SK-N-SH (cell line): ENCODE measurements at regions not wholly inside any gene's neighbourhood (a gene's known extent, or its start where the extent isn't known, plus 50 kb on each side); places are given as distances from the start of the nearest gene placed in this dataset.

ENCODE experiments used
- CTCF ChIA-PET: fragments of 300-600, 350-600 bp; formaldehyde crosslinking; extraction: SDS; loops from one replicate; lab custom pipeline; 2021; lab: Yijun Ruan, JAX
- POLR2A ChIA-PET: fragments of 350-600 bp; sonication (Branson Sonifier 250); formaldehyde crosslinking; extraction: SDS; loops from one replicate; lab custom pipeline; 2020; ENCODE audit warnings: antibody characterized with exemption, inconsistent platforms; lab: Yijun Ruan, JAX
- DNase-seq: peaks from one replicate; pipeline ENCODE4 v3.0.0; 2012
- H2AFZ ChIP-seq: fragments of 200-600 bp; sonication (generic); 2 replicates; pipeline ENCODE4 v1.8.1; 2016; ENCODE audit warnings: antibody characterized with exemption, mild to moderate bottlenecking, low read depth
- H3F3A ChIP-seq: fragments of 200-600 bp; sonication (generic); replicated peaks from 2 replicates; pipeline ENCODE3; 2016; ENCODE audit warnings: antibody characterized with exemption, mild to moderate bottlenecking; ENCODE audit not compliant: insufficient read depth
- H3K27ac ChIP-seq, 2 experiments: fragments of 200-500 bp in 1 of 2; fragments of 200-600 bp in 1 of 2; sonication (Bioruptor generic) in 1 of 2; sonication (generic), shearing (Covaris generic) in 1 of 2; 2 replicates each; pipeline versions ENCODE4 v1.5.1 to v1.6.1; 2014 to 2016; ENCODE audit warnings: low read depth in 2 of 2, inconsistent platforms in 1 of 2, low read length in 1 of 2, mild to moderate bottlenecking in 1 of 2, mixed read lengths in 1 of 2
- H3K27me3 ChIP-seq: fragments of 200-600 bp; sonication (generic), shearing (Covaris generic); 2 replicates; pipeline ENCODE4 v1.6.1; 2016; ENCODE audit warnings: mixed run types; ENCODE audit not compliant: insufficient read depth
- H3K36me3 ChIP-seq, 2 experiments: fragments of 200-500 bp in 1 of 2; fragments of 200-600 bp in 1 of 2; sonication (Bioruptor generic) in 1 of 2; sonication (generic) in 1 of 2; replicated peaks in 1 of 2; 2 replicates each; pipeline versions ENCODE3 to v1.5.1; 2014 to 2016; ENCODE audit warnings: low read length in 1 of 2, mild to moderate bottlenecking in 1 of 2; ENCODE audit not compliant: insufficient read depth in 2 of 2, control insufficient read depth in 1 of 2
- H3K4me1 ChIP-seq, 2 experiments: fragments of 200-500 bp in 1 of 2; fragments of 200-600 bp in 1 of 2; sonication (Bioruptor generic) in 1 of 2; sonication (generic), shearing (Covaris generic) in 1 of 2; 2 replicates each; pipeline versions ENCODE4 v1.5.1 to v1.6.1; 2014 to 2016; ENCODE audit warnings: low read depth in 1 of 2, low read length in 1 of 2, mixed run types in 1 of 2; ENCODE audit not compliant: insufficient read depth in 2 of 2, control insufficient read depth in 1 of 2
- H3K4me2 ChIP-seq: fragments of 200-600 bp; sonication (generic), shearing (Covaris generic); 2 replicates; pipeline ENCODE4 v1.6.1; 2017; ENCODE audit warnings: mixed run types
- H3K4me3 ChIP-seq, 2 experiments: fragments of 200-500 bp in 1 of 2; fragments of 200-600 bp in 1 of 2; sonication (Bioruptor generic) in 1 of 2; sonication (generic), shearing (Covaris generic) in 1 of 2; 2 replicates each; pipeline versions ENCODE4 v1.5.1 to v1.8.1; 2014 to 2016; ENCODE audit warnings: low read depth in 2 of 2, inconsistent platforms in 1 of 2, low read length in 1 of 2, mild to moderate bottlenecking in 1 of 2, mixed read lengths in 1 of 2, moderate library complexity in 1 of 2
- H3K79me2 ChIP-seq: fragments of 200-600 bp; sonication (generic); 2 replicates; pipeline ENCODE4 v1.8.1; 2017; ENCODE audit warnings: mild to moderate bottlenecking; ENCODE audit not compliant: insufficient read depth
- H3K9ac ChIP-seq: fragments of 200-600 bp; sonication (generic); 2 replicates; pipeline ENCODE4 v1.6.1; 2017; ENCODE audit warnings: mixed run types
- H3K9me2 ChIP-seq: fragments of 200-600 bp; sonication (generic); 2 replicates; pipeline ENCODE4 v1.6.1; 2017; ENCODE audit warnings: mixed run types
- H3K9me3 ChIP-seq: fragments of 200-600 bp; sonication (generic); 2 replicates; pipeline ENCODE4 v1.6.1; 2017; ENCODE audit warnings: mixed run types, mild to moderate bottlenecking, moderate library complexity
- H4K20me1 ChIP-seq: fragments of 200-600 bp; sonication (generic); 2 replicates; pipeline ENCODE4 v1.6.1; 2017; ENCODE audit warnings: mild to moderate bottlenecking, mixed run types; ENCODE audit not compliant: insufficient read depth
- CHD2 ChIP-seq: fragments of 150-350 bp; IDR thresholded peaks from 2 replicates; pipeline ENCODE4 v1.6.1; 2018; ENCODE audit warnings: low read length; ENCODE audit not compliant: partially characterized antibody
- ELF1 ChIP-seq: IDR thresholded peaks from 2 replicates; pipeline ENCODE4 v1.4.0; 2012
- FOSL2 ChIP-seq: IDR thresholded peaks from 2 replicates; pipeline ENCODE4 v1.4.0; 2012; ENCODE audit warnings: low read depth, mild to moderate bottlenecking, moderate library complexity, borderline replicate concordance
- FOXJ3 ChIP-seq: sonication (generic); formaldehyde crosslinking; IDR thresholded peaks from 2 replicates; pipeline ENCODE4 v1.5.1; 2020; ENCODE audit warnings: mild to moderate bottlenecking, missing genetic modification reagents
- NFIC ChIP-seq: IDR thresholded peaks from 2 replicates; pipeline ENCODE4 v1.4.0; 2012; ENCODE audit warnings: borderline replicate concordance
- POLR2AphosphoS5 ChIP-seq: IDR thresholded peaks from 2 replicates; pipeline ENCODE4 v1.6.1; 2012; ENCODE audit warnings: low read depth, low read length
- RXRA ChIP-seq: IDR thresholded peaks from 2 replicates; pipeline ENCODE4 v1.4.0; 2012; ENCODE audit warnings: low read depth, mild to moderate bottlenecking, borderline replicate concordance
- SIN3A ChIP-seq: IDR thresholded peaks from 2 replicates; pipeline ENCODE4 v1.6.1; 2012; ENCODE audit warnings: low read depth, mild to moderate bottlenecking, low read length, moderate library complexity, borderline replicate concordance
- TAF1 ChIP-seq: IDR thresholded peaks from 2 replicates; pipeline ENCODE4 v1.6.1; 2012; ENCODE audit warnings: low read depth, mild to moderate bottlenecking, low read length, moderate library complexity, borderline replicate concordance
- TCF12 ChIP-seq: IDR thresholded peaks from 2 replicates; pipeline ENCODE4 v1.4.0; 2012
- WGBS: methylation state at CpG from one replicate; pipeline ENCODE4 v1.1.6; 2017; ENCODE audit warnings: low lambda C conversion rate; 5-methylcytosine and 5-hydroxymethylcytosine counted together
- TF ChIP-seq, protein P1 (sequence below): fragments of 200-600 bp; sonication (generic); IDR thresholded peaks from 2 replicates; pipeline ENCODE4 v1.6.1; 2017; ENCODE audit warnings: antibody characterized with exemption, mild to moderate bottlenecking, moderate library complexity
- TF ChIP-seq, protein P2 (sequence below): IDR thresholded peaks from 2 replicates; pipeline ENCODE4; 2012

DNA sequence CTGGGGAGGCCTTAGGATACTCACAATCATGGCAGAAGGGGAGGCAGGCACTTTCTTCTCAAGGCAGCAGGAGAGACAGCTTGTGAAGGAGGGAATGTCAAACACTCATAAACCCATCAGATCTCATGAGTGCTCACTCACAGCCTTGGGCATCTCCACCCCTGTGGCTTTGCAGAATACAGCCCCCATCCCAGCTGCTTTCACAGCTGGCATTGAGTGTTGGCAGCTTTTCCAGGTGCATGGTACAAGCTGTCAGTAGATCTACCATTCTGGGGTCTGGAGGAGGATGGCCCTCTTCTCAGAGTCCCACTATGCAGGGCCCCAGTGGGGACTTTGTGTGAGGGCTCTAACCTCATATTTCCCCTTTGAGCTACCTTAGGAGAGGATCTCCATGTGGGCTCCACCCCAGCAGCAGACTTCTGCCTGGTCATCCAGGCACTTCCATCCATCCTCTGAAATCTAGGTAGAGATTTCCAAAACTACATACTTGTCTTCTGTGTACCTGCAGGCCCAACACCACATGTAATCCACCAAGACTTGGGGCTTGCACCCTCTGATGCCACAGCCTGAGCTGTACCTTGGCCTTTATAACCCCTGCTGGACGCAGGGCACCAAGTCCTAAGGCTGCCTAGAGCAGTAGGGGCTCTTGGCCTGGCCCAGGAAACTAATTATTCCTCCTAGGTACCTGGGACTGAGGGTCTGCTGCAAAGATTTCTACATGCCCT lies 404.2 kb upstream of the EPHA6 start:
- Histone ChIP-seq H3K27me3 (no peaks in the 10 kb centered on the region), H3K27ac (no peak overlapping the region), H2AFZ (no peak overlapping the region), H3F3A (no peaks in the 10 kb centered on the region), H3K4me2 (no peak overlapping the region), H4K20me1 (no peaks in the 10 kb centered on the region), H3K4me3 (no peak overlapping the region), H3K4me1 (no peaks in the 10 kb centered on the region), H3K9me2 (no peaks in the 10 kb centered on the region), H3K79me2 (no peaks in the 10 kb centered on the region), H3K9ac (no peak overlapping the region), H3K9me3 (no peaks in the 10 kb centered on the region), H3K36me3 (no peaks in the 10 kb centered on the region)
- CTCF ChIA-PET: no interaction called here
- TF ChIP-seq TCF12 (no peak), RXRA (no peak), FOXJ3 (CRISPR knock-in tag) (no peak), NFIC (no peak), CHD2 (no peak), FOSL2 (no peak), POLR2AphosphoS5 (no peak), SIN3A (no peak), TAF1 (no peak), ELF1 (no peak)
- TF ChIP-seq, protein P1, sequence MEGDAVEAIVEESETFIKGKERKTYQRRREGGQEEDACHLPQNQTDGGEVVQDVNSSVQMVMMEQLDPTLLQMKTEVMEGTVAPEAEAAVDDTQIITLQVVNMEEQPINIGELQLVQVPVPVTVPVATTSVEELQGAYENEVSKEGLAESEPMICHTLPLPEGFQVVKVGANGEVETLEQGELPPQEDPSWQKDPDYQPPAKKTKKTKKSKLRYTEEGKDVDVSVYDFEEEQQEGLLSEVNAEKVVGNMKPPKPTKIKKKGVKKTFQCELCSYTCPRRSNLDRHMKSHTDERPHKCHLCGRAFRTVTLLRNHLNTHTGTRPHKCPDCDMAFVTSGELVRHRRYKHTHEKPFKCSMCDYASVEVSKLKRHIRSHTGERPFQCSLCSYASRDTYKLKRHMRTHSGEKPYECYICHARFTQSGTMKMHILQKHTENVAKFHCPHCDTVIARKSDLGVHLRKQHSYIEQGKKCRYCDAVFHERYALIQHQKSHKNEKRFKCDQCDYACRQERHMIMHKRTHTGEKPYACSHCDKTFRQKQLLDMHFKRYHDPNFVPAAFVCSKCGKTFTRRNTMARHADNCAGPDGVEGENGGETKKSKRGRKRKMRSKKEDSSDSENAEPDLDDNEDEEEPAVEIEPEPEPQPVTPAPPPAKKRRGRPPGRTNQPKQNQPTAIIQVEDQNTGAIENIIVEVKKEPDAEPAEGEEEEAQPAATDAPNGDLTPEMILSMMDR: no peak
- TF ChIP-seq, protein P2, sequence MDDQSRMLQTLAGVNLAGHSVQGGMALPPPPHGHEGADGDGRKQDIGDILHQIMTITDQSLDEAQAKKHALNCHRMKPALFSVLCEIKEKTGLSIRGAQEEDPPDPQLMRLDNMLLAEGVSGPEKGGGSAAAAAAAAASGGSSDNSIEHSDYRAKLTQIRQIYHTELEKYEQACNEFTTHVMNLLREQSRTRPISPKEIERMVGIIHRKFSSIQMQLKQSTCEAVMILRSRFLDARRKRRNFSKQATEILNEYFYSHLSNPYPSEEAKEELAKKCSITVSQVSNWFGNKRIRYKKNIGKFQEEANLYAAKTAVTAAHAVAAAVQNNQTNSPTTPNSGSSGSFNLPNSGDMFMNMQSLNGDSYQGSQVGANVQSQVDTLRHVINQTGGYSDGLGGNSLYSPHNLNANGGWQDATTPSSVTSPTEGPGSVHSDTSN: no peak
- 20% methylated on average over 1 of the region's 1 CpG for WGBS
- DNase-seq: no peak
- POLR2A ChIA-PET: no interaction called here

DNA sequence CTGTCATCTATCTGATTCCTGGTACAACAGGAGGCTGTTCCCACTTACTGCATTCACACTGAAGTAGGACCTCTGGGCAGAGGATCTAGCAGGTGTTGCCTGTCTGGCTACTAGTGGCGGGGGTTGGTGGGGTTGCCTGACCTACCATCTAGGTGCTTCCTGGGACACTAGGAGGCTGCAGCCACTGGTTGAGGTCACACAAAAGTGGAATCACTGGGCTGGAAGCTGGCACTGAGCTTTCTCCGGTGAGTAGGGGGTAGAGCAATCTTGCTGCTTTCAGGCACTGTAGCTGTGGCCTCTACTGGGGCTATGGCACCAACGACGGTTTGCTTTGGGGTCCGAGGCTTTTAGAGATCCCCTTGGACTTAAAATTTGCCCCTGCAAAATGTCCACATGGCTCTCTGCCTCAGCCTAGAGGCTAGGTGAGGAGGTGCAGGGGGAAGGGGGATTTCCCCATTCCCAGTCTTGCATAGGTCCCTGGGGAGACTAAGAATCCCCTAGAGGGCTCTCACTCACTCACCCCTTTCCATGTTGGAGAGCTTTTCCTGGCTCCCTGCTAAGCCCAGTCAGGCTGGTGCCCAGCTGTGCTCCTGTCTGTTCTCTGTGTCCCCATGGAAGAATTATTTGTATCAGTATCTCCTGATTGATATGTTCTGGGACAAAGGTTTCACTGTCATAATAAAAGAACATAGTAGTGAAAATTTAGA lies 397.7 kb upstream of the EPHA6 start:
- no peaks in the 10 kb centered on the region for H4K20me1 ChIP-seq

More for the DNA sequence above, 397.7 kb upstream of the EPHA6 start:
- H3K4me2 ChIP-seq: no peak overlapping the region
- DNase-seq: no peak
- TF ChIP-seq POLR2AphosphoS5 (no peak), FOXJ3 (CRISPR knock-in tag) (no peak)
- H3K27ac ChIP-seq: no peak overlapping the region
- H3K9me2 ChIP-seq: no peaks in the 10 kb centered on the region
- WGBS: no CpG with 5 or more reads among the region's 5 CpGs
- H3K9ac ChIP-seq: no peak overlapping the region
- ChIA-PET CTCF (interaction anchor here (1.3 kb wide), 1 partner anchor 10 kb away, joined by 3 read pairs; no protein-coding TSS in a partner anchor), POLR2A (no interaction called here)
- H3K36me3 ChIP-seq: no peaks in the 10 kb centered on the region
- no peaks in the 10 kb centered on the region for H3K9me3 ChIP-seq
- H3K4me1 ChIP-seq: no peaks in the 10 kb centered on the region
- no peaks in the 10 kb centered on the region; the same call in 1 of the 2 replicates for H3K27me3 ChIP-seq
- H3K4me3 ChIP-seq: no peak overlapping the region
- H3F3A ChIP-seq: no peaks in the 10 kb centered on the region
- H2AFZ ChIP-seq: no peak overlapping the region
- H3K79me2 ChIP-seq: no peaks in the 10 kb centered on the region
